H1 (cell line): ENCODE measurements at regions not wholly inside any gene's neighbourhood (a gene's known extent, or its start where the extent isn't known, plus 50 kb on each side); places are given as distances from the start of the nearest gene placed in this dataset.
A peak's percentile ranks its signal among the peaks of the same experiment; 100 is the strongest.

Experiments used
- CTCF ChIA-PET: fragments of 300-600 bp; sonication (Branson Sonifier 250); formaldehyde crosslinking; loops from one replicate; lab custom pipeline; 2021; ENCODE audit not compliant: partially characterized antibody; lab: Charles Lee
- POLR2A ChIA-PET: fragments of 300-600 bp; sonication (Branson Sonifier 250); formaldehyde crosslinking; loops from one replicate; lab custom pipeline; 2021; ENCODE audit warnings: inconsistent platforms; ENCODE audit not compliant: partially characterized antibody; lab: Charles Lee
- DNase-seq, 2 experiments: peaks; one replicate each; pipeline versions ENCODE4 v3.0.0 to v3.0.0-alpha.2; 2010 to 2022; ENCODE audit warnings: low spot score in 2 of 2, low read depth in 1 of 2, mixed read lengths in 1 of 2
- FAIRE-seq: peaks from 2 replicates; lab custom pipeline; 2011; peaks lifted over from hg19 to GRCh38; lab: Jason Lieb, UNC
- H2AFZ ChIP-seq: 2 replicates; pipeline ENCODE4 v1.8.1; 2012; ENCODE audit warnings: low read length, inconsistent platforms
- H2AK5ac ChIP-seq: 2 replicates; pipeline ENCODE4 v1.6.1; 2013; ENCODE audit warnings: low read depth, low read length
- H2BK120ac ChIP-seq: replicated peaks from 2 replicates; pipeline ENCODE3; 2013; ENCODE audit warnings: low read depth, low read length, inconsistent platforms
- H2BK12ac ChIP-seq: 2 replicates; pipeline ENCODE4 v1.6.1; 2013; ENCODE audit warnings: low read depth, low read length
- H2BK15ac ChIP-seq: 2 replicates; pipeline ENCODE4 v1.6.1; 2013; ENCODE audit warnings: low read length
- H2BK20ac ChIP-seq: 2 replicates; pipeline ENCODE4 v1.6.1; 2013; ENCODE audit warnings: low read length
- H2BK5ac ChIP-seq: 2 replicates; pipeline ENCODE4 v1.6.1; 2013; ENCODE audit warnings: low read depth, low read length
- H3K14ac ChIP-seq: 2 replicates; pipeline ENCODE4 v1.6.1; 2013; ENCODE audit warnings: inconsistent platforms; ENCODE audit not compliant: insufficient read length
- H3K18ac ChIP-seq: 2 replicates; pipeline ENCODE4 v1.6.1; 2013; ENCODE audit warnings: low read length; ENCODE audit errors: extremely low read depth
- H3K23ac ChIP-seq: 2 replicates; pipeline ENCODE4 v1.6.1; 2013; ENCODE audit warnings: inconsistent platforms; ENCODE audit not compliant: insufficient read length
- H3K23me2 ChIP-seq: 2 replicates; pipeline ENCODE4 v1.6.1; 2013; ENCODE audit warnings: low read depth, low read length
- H3K27ac ChIP-seq: 2 replicates; pipeline ENCODE4 v1.6.1; 2011; ENCODE audit warnings: low read depth, low read length, inconsistent platforms
- H3K27me3 ChIP-seq, 4 experiments: replicated peaks in 1 of 4; 1 replicate in 1 of 4; 2 replicates in 3 of 4; pipeline versions ENCODE4 v1.6.1 to v1.8.1; 2011 to 2013; ENCODE audit warnings: low read length in 3 of 4, mild to moderate bottlenecking in 3 of 4, inconsistent platforms in 2 of 4, mixed read lengths in 2 of 4, moderate library complexity in 1 of 4; ENCODE audit not compliant: control insufficient read depth in 3 of 4, insufficient read depth in 3 of 4; ENCODE audit errors: extremely low read depth in 1 of 4
- H3K36me3 ChIP-seq, 4 experiments: 2 replicates each; pipeline versions ENCODE4 v1.6.1 to v1.8.1; 2011 to 2013; ENCODE audit warnings: mild to moderate bottlenecking in 4 of 4, low read length in 3 of 4, moderate library complexity in 2 of 4, control low read depth in 1 of 4, inconsistent platforms in 1 of 4; ENCODE audit not compliant: insufficient read depth in 4 of 4, control insufficient read depth in 2 of 4
- H3K4ac ChIP-seq: replicated peaks from 2 replicates; pipeline ENCODE3; 2013; ENCODE audit warnings: low read length, low read depth, mixed read lengths, inconsistent platforms; ENCODE audit not compliant: insufficient read length
- H3K4me1 ChIP-seq, 4 experiments: replicated peaks in 1 of 4; 1 replicate in 1 of 4; 2 replicates in 3 of 4; pipeline versions ENCODE4 v1.6.1 to v1.8.1; 2011 to 2013; ENCODE audit warnings: low read length in 3 of 4, inconsistent platforms in 2 of 4, mixed read lengths in 1 of 4; ENCODE audit not compliant: insufficient read depth in 4 of 4, control insufficient read depth in 3 of 4
- H3K4me2 ChIP-seq, 2 experiments: 2 replicates each; pipeline versions ENCODE4 v1.6.1 to v1.8.1; 2011 to 2013; ENCODE audit warnings: low read depth in 2 of 2, low read length in 2 of 2, control low read depth in 1 of 2, inconsistent platforms in 1 of 2, mild to moderate bottlenecking in 1 of 2; ENCODE audit not compliant: insufficient read depth in 1 of 2
- H3K4me3 ChIP-seq, 4 experiments: fragments of 200-600, 300-600 bp in 1 of 4; sonication (generic), shearing (Covaris generic), sonication (Bioruptor Twin) in 1 of 4; 2 replicates each; pipeline versions ENCODE4 v1.5.1 to v1.8.1; 2011 to 2016; ENCODE audit warnings: low read length in 4 of 4, low read depth in 3 of 4, control low read depth in 2 of 4, inconsistent platforms in 2 of 4, mild to moderate bottlenecking in 2 of 4, mixed read lengths in 1 of 4, moderate library complexity in 1 of 4; ENCODE audit not compliant: insufficient read depth in 2 of 4; ENCODE audit errors: extremely low read depth in 1 of 4
- H3K56ac ChIP-seq: replicated peaks from 2 replicates; pipeline ENCODE3; 2013; ENCODE audit warnings: low read depth, mild to moderate bottlenecking, mixed read lengths, low read length, inconsistent platforms; ENCODE audit not compliant: insufficient read length
- H3K79me1 ChIP-seq: 2 replicates; pipeline ENCODE4 v1.6.1; 2013; ENCODE audit warnings: low read depth, low read length, control low read depth
- H3K79me2 ChIP-seq, 2 experiments: 2 replicates each; pipeline versions ENCODE4 v1.6.1 to v1.8.1; 2012 to 2013; ENCODE audit warnings: low read length in 2 of 2, mild to moderate bottlenecking in 2 of 2, inconsistent platforms in 1 of 2; ENCODE audit not compliant: insufficient read depth in 2 of 2, control insufficient read depth in 1 of 2
- H3K9ac ChIP-seq, 4 experiments: replicated peaks in 1 of 4; 1 replicate in 1 of 4; 2 replicates in 3 of 4; pipeline versions ENCODE4 v1.6.1 to v1.8.1; 2011 to 2013; ENCODE audit warnings: low read depth in 3 of 4, low read length in 3 of 4, control low read depth in 2 of 4, mild to moderate bottlenecking in 2 of 4, moderate library complexity in 2 of 4, inconsistent platforms in 1 of 4; ENCODE audit errors: extremely low read depth in 1 of 4
- H3K9me3 ChIP-seq, 2 experiments: 2 replicates each; pipeline versions ENCODE4 v1.6.1 to v1.8.1; 2012 to 2013; ENCODE audit warnings: mild to moderate bottlenecking in 2 of 2, moderate library complexity in 2 of 2, control low read depth in 1 of 2, inconsistent platforms in 1 of 2, low read depth in 1 of 2, low read length in 1 of 2, mixed read lengths in 1 of 2; ENCODE audit not compliant: insufficient read depth in 2 of 2
- H4K20me1 ChIP-seq, 2 experiments: replicated peaks in 1 of 2; 2 replicates each; pipeline versions ENCODE3 to v1.8.1; 2011 to 2013; ENCODE audit warnings: inconsistent platforms in 2 of 2, low read length in 2 of 2, mild to moderate bottlenecking in 1 of 2; ENCODE audit not compliant: insufficient read depth in 2 of 2, control insufficient read depth in 1 of 2
- H4K5ac ChIP-seq: 2 replicates; pipeline ENCODE4 v1.6.1; 2013; ENCODE audit warnings: low read length, low read depth, mixed read lengths, inconsistent platforms; ENCODE audit not compliant: insufficient read length
- H4K8ac ChIP-seq: 2 replicates; pipeline ENCODE4 v1.8.0; 2013; ENCODE audit warnings: mild to moderate bottlenecking, moderate library complexity, low read length, inconsistent platforms; ENCODE audit not compliant: insufficient read depth; ENCODE audit errors: extremely low read depth
- H4K91ac ChIP-seq: replicated peaks from 2 replicates; pipeline ENCODE3; 2013; ENCODE audit warnings: low read length, mixed read lengths, inconsistent platforms; ENCODE audit not compliant: insufficient read length
- TEAD4 ChIP-seq: IDR thresholded peaks from 2 replicates; pipeline ENCODE4 v1.6.1; 2012; ENCODE audit warnings: low read depth, low read length, inconsistent platforms, mixed read lengths
- USF2 ChIP-seq: IDR thresholded peaks from 2 replicates; pipeline ENCODE4 v1.6.1; 2011; ENCODE audit warnings: low read length, improper control_type of control experiment
- WGBS, 2 experiments: shearing (Covaris generic) in 1 of 2; methylation state at CpG; one replicate each; pipeline versions ENCODE4 v1.1.6 to v1.1.7; 2013 to 2015; ENCODE audit warnings: low lambda C conversion rate in 2 of 2, mixed read lengths in 2 of 2, inconsistent platforms in 1 of 2, low coverage in 1 of 2, missing lambda C conversion rate in 1 of 2; ENCODE audit not compliant: insufficient replicate concordance in 2 of 2, insufficient coverage in 1 of 2, insufficient read length in 1 of 2; ENCODE audit errors: extremely low coverage in 1 of 2, missing lambda C conversion rate in 1 of 2; 5-methylcytosine and 5-hydroxymethylcytosine counted together

DNA sequence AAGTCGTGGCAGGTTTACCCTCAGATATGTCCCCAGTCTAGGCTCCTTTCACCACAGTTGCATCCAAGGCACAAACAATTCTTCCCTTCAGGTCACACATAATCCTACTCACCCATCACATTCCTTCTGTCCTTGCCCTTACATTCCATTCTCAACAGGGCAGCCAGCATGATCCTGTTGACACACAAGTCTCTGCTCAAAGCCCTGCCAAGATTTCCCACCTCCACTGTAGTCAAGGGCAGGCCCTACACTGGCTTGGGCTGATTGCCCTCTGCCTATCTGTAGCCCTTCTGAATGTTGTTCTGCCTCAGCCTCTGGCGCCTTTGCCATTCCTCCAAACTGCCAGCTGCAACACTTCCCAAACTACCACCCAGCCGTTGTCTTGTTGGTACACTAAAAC lies 187.9 kb upstream of the AKR1E2 start:
- Histone ChIP-seq H3K4me1 (peaks cover 0 to 6% (median 0%) of the 10 kb centered on the region in 4 experiments; a peak in 2 of 7 replicates), H3K56ac (no peak overlapping the region), H3K9me3 (no peaks in the 10 kb centered on the region), H3K79me2 (no peaks in the 10 kb centered on the region), H2BK5ac (no peak overlapping the region), H2AFZ (no peak overlapping the region), H3K14ac (no peak overlapping the region), H3K4me3 (no peak overlapping the region), H3K23me2 (no peaks in the 10 kb centered on the region), H2BK120ac (no peak overlapping the region), H3K79me1 (no peaks in the 10 kb centered on the region), H3K9ac (no peak overlapping the region), H2AK5ac (no peak overlapping the region), H2BK12ac (no peak overlapping the region), H3K18ac (no peak overlapping the region)
- no peak for FAIRE-seq
- 96% methylated on average over 3 of the region's 3 CpGs; no CpG with 5 or more reads in 1 of the 2 experiments for WGBS, 2 experiments
- POLR2A ChIA-PET, result no interaction called here
- TF ChIP-seq TEAD4 (peak; percentile 74), USF2 (no peak)
- TF ChIP-seq, all 59 proteins: peak for 1
- no peak for DNase-seq
- no peak overlapping the region for H2BK15ac ChIP-seq
- H4K91ac ChIP-seq, result no peak overlapping the region
- no peaks in the 10 kb centered on the region for H3K36me3 ChIP-seq
- H2BK20ac ChIP-seq, result no peak overlapping the region
- no peak overlapping the region for H3K23ac ChIP-seq
- no peak overlapping the region for H3K4ac ChIP-seq
- H3K4me2 ChIP-seq, result no peak overlapping the region
- no peaks in the 10 kb centered on the region for H4K20me1 ChIP-seq
- H3K27me3 ChIP-seq, result no peaks in the 10 kb centered on the region
- no peak overlapping the region for H4K8ac ChIP-seq
- H4K5ac ChIP-seq, result no peak overlapping the region
- H3K27ac ChIP-seq, result no peak overlapping the region
- CTCF ChIA-PET, result interaction anchor here (1.6 kb wide), 1 partner anchor 11 kb away, joined by 3 read pairs; no protein-coding TSS in a partner anchor
